HG03060 (cell line): ENCODE measurements at regions not wholly inside any gene's neighbourhood (a gene's known extent, or its start where the extent isn't known, plus 50 kb on each side); places are given as distances from the start of the nearest gene placed in this dataset.

Experiments
- ATAC-seq: cut with Tn5 transposase; IDR thresholded peaks from one replicate; pipeline ENCODE4 v1.9.1; 2021; ENCODE audit warnings: low read depth, moderate number of reproducible peaks; ENCODE audit not compliant: unreplicated experiment

- no peak for ATAC-seq
Observed at GRCh38 chr10:89829262-89829886, 128.0 kb downstream of the KIF20B start.

- no peak for ATAC-seq
Observed at GRCh38 chr10:89829887-89830269, 128.5 kb downstream of the KIF20B start.

- no peak for ATAC-seq
Observed at GRCh38 chr10:89830624-89831023, 129.2 kb downstream of the KIF20B start.

- ATAC-seq, result no peak
Observed at GRCh38 chr10:89836840-89837164, 135.4 kb downstream of the KIF20B start.

- no peak for ATAC-seq
Observed at GRCh38 chr10:89837165-89838043, 136.0 kb downstream of the KIF20B start.

- ATAC-seq, result no peak
Observed at GRCh38 chr10:89838044-89838615, 136.7 kb downstream of the KIF20B start.

- no peak for ATAC-seq
Observed at GRCh38 chr10:89845541-89846280, 144.3 kb downstream of the KIF20B start.

- ATAC-seq, result no peak
Observed at GRCh38 chr10:89846281-89846630, 144.9 kb downstream of the KIF20B start.

- ATAC-seq, result no peak
Observed at GRCh38 chr10:89846786-89847185, 145.4 kb downstream of the KIF20B start.

- no peak for ATAC-seq
Observed at GRCh38 chr10:89852872-89853271, 151.5 kb downstream of the KIF20B start.

GRCh38 chr10:89853781-89854191, 152.4 kb downstream of the KIF20B start:
- ATAC-seq, result no peak

- no peak for ATAC-seq
Observed at GRCh38 chr10:89857431-89858042, 156.1 kb downstream of the KIF20B start.

- ATAC-seq, result no peak
Observed at GRCh38 chr10:89861199-89861573, 159.8 kb downstream of the KIF20B start.

GRCh38 chr10:89861584-89862301, 160.4 kb downstream of the KIF20B start:
- ATAC-seq, result peak; percentile 42

GRCh38 chr10:89867964-89868363, 166.6 kb downstream of the KIF20B start:
- ATAC-seq, result no peak

GRCh38 chr10:89869180-89869579, 167.8 kb downstream of the KIF20B start:
- ATAC-seq, result no peak

- no peak for ATAC-seq
Observed at GRCh38 chr10:89869592-89870156, 168.3 kb downstream of the KIF20B start.

- ATAC-seq, result no peak
Observed at GRCh38 chr10:89870936-89871335, 169.5 kb downstream of the KIF20B start.

- peak; percentile 90 for ATAC-seq
Observed at GRCh38 chr10:89873055-89873454, 171.7 kb downstream of the KIF20B start.

GRCh38 chr10:89875557-89875956, 174.2 kb downstream of the KIF20B start:
- no peak for ATAC-seq
